Activated naive CD8-positive, alpha-beta T cell treated with anti-CD3 and anti-CD28 coated beads, Interleukin-2, amount 50 U/mL, for 24 hours (primary cell): ENCODE measurements at regions not wholly inside any gene's neighbourhood (a gene's known extent, or its start where the extent isn't known, plus 50 kb on each side); places are given as distances from the start of the nearest gene placed in this dataset.

ENCODE experiments used
- ATAC-seq: fragments of 150-1000 bp; cut with Tn5 transposase; one replicate; pipeline ENCODE4 v1.10.0; 2021
- DNase-seq: peaks from one replicate; pipeline ENCODE4 v3.0.0; 2021
- H3K27ac Mint-ChIP-seq: one replicate; pipeline ENCODE4 v1.8.0; 2021; ENCODE audit warnings: mild to moderate bottlenecking, mixed read lengths
- H3K27me3 Mint-ChIP-seq: one replicate; pipeline ENCODE4 v1.8.0; 2021; ENCODE audit warnings: mixed read lengths
- H3K36me3 Mint-ChIP-seq: one replicate; pipeline ENCODE4 v1.8.0; 2021; ENCODE audit warnings: low read depth, mixed read lengths
- H3K4me1 Mint-ChIP-seq: one replicate; pipeline ENCODE4 v1.8.0; 2021; ENCODE audit warnings: mixed read lengths
- H3K4me3 Mint-ChIP-seq: one replicate; pipeline ENCODE4 v1.8.0; 2021; ENCODE audit warnings: mild to moderate bottlenecking, moderate library complexity, mixed read lengths
- H3K9me3 Mint-ChIP-seq: one replicate; pipeline ENCODE4 v1.8.0; 2021; ENCODE audit warnings: mixed read lengths

DNA sequence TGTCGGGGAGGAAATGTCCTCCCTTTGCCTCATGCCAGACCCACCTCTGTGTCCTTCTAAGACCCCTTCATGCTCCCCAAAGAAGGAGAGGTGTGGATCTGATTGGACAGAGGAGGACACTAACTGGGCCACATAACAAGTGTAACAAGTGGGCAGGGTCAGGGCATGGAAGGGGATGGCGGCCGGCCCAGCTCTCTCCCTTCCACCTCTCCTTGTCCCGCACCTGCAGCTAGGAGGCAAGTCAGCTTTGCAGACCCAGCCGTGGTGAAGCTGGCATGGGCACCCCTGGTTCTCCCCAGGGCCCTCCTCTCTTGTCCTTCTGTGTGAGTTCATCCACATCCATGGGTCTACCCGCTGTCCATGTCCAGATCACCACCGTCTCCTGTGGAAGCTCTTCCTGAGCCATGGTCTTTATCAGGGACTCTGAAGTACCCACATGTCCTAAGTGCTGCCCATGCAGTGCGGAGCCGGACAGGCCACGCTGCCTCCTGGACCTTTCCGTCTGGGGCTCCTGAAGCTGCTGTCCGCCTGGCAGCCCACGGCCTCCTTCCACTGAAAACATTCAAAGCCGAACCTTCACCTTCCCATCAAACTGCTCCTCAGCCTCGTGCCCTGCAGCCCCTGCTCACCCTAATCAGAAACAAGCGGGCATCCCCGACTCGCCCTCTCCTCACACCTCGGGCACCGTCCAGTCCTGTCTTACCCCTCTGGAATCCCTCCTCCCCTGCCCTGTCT lies 460.5 kb downstream of the PTPRU start:
- H3K27ac Mint-ChIP-seq: no peak overlapping the region
- no peak for DNase-seq
- no peaks in the 10 kb centered on the region for H3K4me1 Mint-ChIP-seq
- no peaks in the 10 kb centered on the region for H3K9me3 Mint-ChIP-seq
- H3K36me3 Mint-ChIP-seq: no peaks in the 10 kb centered on the region
- peak; percentile 10 for ATAC-seq
- H3K4me3 Mint-ChIP-seq: no peak overlapping the region
- peaks cover 2% of the 10 kb centered on the region for H3K27me3 Mint-ChIP-seq

DNA sequence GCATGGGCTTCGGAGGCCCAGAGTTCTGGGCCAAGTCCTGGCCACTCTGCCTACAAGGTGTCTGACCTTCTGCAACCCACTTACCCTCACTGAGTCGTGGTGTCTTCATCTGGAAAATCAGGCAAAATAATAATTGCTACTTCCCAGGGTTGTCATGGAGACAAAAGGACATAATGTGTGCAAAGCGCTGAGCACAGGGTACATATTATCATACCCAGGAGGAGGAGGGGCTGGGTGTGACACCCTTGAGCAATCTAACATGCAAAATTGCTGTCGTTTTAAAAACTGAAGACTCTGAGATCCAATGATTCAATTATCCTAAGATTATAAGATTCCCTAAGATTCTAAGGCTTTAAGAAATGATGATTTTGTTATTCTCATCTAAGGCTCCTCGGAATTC lies 459.5 kb downstream of the PTPRU start:
- no peak overlapping the region for H3K4me3 Mint-ChIP-seq
- no peak for DNase-seq

DNA sequence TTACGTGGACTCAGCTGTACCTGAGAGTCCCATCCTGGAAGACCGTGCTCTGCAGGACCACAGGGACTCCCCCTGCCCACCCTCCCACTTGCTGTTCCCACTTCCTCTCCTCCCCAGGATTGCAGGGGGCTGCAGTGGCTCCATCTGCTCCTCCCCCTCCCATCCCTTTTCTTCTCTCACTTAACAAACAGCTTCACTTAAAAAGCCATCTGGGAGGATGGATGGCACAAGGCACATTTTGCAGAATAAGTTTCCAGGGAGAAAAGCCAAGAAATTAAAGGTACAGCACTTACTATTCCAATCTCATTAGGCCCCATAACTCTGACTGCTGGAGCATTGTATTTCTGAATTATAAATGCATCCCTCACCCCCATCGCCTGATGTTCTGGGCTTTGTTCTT lies 458.7 kb downstream of the PTPRU start:
- peaks cover 2% of the 10 kb centered on the region for H3K27me3 Mint-ChIP-seq
- H3K9me3 Mint-ChIP-seq: no peaks in the 10 kb centered on the region
- no peak overlapping the region for H3K27ac Mint-ChIP-seq
- no peaks in the 10 kb centered on the region for H3K4me1 Mint-ChIP-seq
- no peaks in the 10 kb centered on the region for H3K36me3 Mint-ChIP-seq
- ATAC-seq: no peak
- no peak for DNase-seq
- H3K4me3 Mint-ChIP-seq: no peak overlapping the region

More for the DNA sequence above, 459.5 kb downstream of the PTPRU start:
- Mint-ChIP-seq H3K27ac (no peak overlapping the region), H3K27me3 (peaks cover 2% of the 10 kb centered on the region), H3K9me3 (no peaks in the 10 kb centered on the region), H3K36me3 (no peaks in the 10 kb centered on the region), H3K4me1 (no peaks in the 10 kb centered on the region)
- no peak for ATAC-seq

DNA sequence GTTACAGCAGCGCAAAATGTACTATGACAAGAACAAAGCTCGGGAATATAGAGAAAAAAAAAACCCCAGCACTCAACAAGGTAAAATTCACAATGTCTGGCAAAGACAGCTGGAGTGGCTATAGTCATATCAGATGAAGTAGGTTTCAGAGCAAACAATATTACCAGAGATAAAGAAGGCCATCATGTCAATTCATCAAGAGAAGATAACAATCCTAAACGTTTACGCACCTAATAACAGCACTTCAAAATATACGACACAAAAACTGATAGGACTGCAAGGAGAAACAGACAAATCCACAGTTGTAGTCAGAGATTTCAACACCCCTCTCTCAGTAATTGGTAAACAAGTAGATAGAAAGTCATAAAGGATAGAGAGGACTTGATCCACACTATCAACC lies 455.2 kb downstream of the PTPRU start:
- Mint-ChIP-seq H3K27ac (no peak overlapping the region), H3K27me3 (peaks cover 11% of the 10 kb centered on the region), H3K36me3 (no peaks in the 10 kb centered on the region), H3K9me3 (no peaks in the 10 kb centered on the region), H3K4me1 (peaks cover 8% of the 10 kb centered on the region), H3K4me3 (no peak overlapping the region)
- DNase-seq (no peak), ATAC-seq (no peak)

DNA sequence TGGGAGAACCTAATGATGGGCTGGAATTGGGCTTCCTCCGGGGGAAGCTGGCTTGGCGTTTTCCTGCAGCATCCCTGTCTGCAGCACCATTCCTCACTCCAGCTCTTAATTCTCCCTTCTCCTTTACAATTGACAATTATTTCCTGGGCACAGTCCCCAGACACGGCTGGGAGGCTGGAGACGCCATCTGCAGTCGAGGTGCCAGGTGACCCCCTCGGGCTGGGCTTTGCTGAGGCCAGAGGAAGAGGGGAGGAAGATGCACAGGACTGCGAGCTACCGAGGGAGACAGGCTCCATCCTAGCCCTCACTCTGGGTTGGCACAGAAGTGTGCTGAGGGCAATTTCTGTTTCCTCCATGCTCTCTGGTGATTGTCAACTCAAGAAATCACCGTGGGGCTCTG lies 453.8 kb downstream of the PTPRU start:
- Mint-ChIP-seq H3K27ac (no peak overlapping the region), H3K27me3 (peaks cover 16% of the 10 kb centered on the region), H3K9me3 (no peaks in the 10 kb centered on the region), H3K4me1 (peaks cover 8% of the 10 kb centered on the region), H3K36me3 (no peaks in the 10 kb centered on the region), H3K4me3 (no peak overlapping the region)
- DNase-seq (no peak), ATAC-seq (no peak)

DNA sequence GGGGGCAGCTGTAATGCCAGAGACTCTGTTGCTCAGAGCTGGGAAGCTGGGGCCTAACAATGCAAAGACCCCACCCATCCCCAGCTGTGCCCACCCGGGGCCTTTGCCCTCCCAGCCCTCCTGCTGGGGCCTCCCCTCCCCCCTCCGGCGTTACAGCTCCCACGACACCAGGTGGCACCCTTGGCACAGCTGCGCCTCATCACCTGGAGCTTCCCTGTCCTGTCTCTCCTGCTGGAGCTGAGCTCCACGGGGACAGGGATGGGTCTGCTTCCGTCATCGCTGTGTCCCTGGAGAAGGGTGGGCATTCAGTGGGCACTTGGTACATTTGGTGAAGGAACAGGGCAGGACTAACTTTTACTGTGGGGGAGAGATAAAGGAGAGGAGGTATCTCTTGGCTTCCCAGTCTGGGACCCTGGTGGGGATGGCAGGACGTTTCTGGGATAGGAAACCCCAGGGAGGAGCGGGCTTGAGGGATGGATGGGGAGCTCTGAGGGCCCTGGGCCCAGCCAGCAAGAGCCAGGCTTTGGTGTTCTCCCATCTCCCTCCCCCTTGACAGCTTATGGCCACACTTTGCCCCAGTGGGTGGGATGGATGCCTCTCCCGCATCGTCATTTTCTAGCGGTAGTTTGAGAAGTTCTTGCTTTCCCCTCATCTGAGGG lies 453.2 kb downstream of the PTPRU start:
- Mint-ChIP-seq H3K9me3 (no peaks in the 10 kb centered on the region), H3K4me3 (no peak overlapping the region), H3K36me3 (no peaks in the 10 kb centered on the region), H3K4me1 (peaks cover 8% of the 10 kb centered on the region), H3K27ac (no peak overlapping the region), H3K27me3 (peaks cover 16% of the 10 kb centered on the region)
- ATAC-seq: no peak
- DNase-seq: no peak

DNA sequence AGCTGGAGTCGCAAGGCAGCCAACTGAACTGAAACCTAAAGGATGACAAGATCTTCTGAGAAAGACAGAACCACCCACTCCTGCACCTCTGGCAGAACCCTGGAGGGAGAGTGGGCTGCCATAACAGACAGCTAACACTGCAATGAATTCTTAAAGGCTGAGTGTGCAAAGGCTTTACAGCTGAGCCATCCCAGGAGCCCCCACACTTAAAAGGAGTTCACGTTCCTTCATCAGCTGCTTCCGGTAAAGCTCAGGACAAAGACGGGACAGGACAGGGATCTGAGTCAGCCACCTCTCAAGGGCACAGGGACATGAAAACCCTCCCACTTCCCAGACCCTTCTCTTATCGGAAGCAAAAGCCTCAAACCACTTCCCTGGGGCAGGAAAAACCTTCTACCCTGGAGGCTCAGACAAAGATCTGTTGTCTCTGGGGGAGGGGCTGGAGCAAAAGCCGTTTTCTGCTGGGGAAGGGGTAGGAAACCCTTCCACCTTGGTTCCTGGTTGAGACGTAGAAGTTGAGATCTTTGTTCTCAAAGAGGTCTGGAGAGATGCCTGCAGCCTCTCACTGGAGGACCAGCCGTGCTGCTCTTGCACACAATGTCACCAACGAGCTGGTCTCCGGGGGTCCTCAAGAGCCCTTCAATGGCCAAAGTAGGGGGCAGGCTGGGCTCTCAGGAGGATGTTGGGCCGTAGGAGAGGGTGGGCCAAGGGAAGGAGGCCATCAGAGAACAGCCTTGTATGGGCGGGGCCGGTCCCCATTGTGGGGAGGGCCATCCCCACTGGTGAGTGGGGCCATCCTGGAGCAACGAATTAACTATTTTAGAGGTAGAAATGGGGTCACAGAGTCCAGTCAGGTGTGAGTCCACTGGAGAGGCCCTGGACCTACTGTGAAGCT lies 452.4 kb downstream of the PTPRU start:
- Mint-ChIP-seq H3K27ac (no peak overlapping the region), H3K4me3 (no peak overlapping the region), H3K36me3 (no peaks in the 10 kb centered on the region), H3K27me3 (peaks cover 16% of the 10 kb centered on the region), H3K9me3 (no peaks in the 10 kb centered on the region), H3K4me1 (peaks cover 8% of the 10 kb centered on the region)
- ATAC-seq: peak; percentile 61
- DNase-seq: no peak

DNA sequence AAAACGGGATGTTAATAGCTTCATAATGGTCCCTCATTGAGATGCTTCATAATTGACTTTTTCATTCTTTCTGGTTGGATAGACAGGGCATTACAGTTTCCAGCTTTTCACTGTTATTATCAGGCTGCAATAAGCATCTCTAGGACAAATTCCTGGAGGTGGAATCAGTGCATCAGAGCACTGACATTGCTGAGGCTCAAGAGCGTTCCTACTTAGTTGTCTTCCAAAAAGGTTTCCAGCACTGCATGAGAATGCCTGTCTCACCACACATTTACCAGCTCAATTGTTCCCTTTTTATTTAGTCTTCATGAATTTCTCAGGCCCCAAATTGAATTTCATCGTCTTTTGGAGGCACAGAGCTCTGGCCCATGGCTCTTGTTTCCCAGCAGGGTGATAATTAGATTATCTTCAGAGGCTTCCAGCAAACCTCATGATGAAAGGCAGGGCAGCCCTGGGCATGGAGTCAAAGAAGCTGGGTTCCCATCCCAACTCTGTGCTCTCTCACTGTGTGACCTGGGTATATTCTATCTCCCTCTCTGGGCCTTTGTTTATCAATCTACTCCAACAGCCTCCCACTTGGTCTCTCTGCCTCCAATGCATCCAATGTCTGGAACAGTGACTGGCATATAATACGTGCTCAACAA lies 451.4 kb downstream of the PTPRU start:
- Mint-ChIP-seq H3K4me3 (no peak overlapping the region), H3K27ac (no peak overlapping the region), H3K27me3 (peaks cover 16% of the 10 kb centered on the region), H3K36me3 (no peaks in the 10 kb centered on the region), H3K9me3 (no peaks in the 10 kb centered on the region), H3K4me1 (peaks cover 8% of the 10 kb centered on the region)
- DNase-seq (no peak), ATAC-seq (no peak)

DNA sequence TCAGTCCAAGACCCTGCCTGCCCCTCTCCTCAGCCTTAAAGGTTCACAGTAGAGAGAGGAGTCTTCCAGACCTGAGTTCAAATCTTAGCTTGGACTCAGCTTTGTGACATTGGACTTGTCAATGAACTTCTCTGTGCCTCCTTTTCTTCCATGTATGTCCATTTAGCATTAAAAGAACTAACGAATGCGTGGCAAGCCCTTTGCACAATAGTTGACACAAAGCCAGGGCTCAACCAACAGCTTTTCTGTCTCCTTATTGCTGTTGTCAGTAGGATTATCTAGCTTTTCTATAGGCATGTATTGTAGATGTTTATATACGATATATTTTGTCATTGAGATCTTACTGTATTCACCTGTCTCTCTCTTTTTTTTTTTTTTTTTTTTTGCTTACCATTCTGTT lies 450.8 kb downstream of the PTPRU start:
- DNase-seq: no peak
- Mint-ChIP-seq H3K27me3 (peaks cover 16% of the 10 kb centered on the region), H3K4me1 (peaks cover 8% of the 10 kb centered on the region), H3K36me3 (no peaks in the 10 kb centered on the region), H3K27ac (no peak overlapping the region), H3K9me3 (no peaks in the 10 kb centered on the region), H3K4me3 (no peak overlapping the region)
- no peak for ATAC-seq

DNA sequence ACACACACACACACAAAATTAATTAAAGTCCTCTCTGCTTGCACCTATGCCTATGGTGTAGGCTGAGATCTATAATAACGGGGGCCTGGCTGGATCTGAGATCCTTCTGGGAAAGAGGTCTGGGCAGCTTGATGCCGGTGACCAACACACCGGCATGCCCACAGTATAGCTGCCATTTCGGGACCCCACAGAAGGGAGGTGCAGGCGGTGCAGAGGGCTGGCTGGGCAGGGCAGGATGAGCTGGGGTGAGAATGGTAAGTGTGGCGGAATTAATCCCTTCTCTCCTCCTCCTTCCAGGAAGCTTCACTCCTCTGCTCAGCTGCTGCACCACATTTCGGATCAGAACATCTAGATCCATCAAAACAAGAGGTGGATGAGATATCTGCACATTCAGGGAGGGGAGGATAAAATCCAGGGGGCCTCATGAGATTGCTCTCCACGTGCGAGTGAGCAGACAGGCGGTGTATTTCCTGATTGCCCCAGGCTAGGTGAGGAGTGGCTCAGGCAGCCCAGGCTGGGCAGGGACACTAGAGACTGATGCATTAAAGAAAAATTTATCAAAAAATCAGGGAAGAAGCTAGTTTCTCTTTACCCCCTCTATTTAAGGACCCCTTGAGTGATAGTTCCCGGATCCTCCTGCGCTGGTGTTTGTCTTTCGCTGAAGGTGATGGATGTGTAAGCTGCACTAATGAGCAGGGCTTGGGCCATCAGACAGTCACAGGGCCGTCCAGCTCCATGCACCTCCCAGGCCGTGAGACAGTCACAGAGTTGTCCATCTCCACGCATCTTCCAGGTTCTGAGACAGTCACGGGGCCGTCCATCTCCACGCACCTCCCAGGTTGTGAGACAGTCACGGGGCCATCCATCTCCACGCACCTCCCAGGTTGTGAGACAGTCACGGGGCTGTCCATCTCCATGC lies 449.9 kb downstream of the PTPRU start:
- Mint-ChIP-seq H3K4me3 (no peak overlapping the region), H3K27ac (no peak overlapping the region), H3K9me3 (no peaks in the 10 kb centered on the region), H3K4me1 (peaks cover 8% of the 10 kb centered on the region), H3K27me3 (peaks cover 16% of the 10 kb centered on the region), H3K36me3 (no peaks in the 10 kb centered on the region)
- no peak for DNase-seq
- ATAC-seq: no peak

DNA sequence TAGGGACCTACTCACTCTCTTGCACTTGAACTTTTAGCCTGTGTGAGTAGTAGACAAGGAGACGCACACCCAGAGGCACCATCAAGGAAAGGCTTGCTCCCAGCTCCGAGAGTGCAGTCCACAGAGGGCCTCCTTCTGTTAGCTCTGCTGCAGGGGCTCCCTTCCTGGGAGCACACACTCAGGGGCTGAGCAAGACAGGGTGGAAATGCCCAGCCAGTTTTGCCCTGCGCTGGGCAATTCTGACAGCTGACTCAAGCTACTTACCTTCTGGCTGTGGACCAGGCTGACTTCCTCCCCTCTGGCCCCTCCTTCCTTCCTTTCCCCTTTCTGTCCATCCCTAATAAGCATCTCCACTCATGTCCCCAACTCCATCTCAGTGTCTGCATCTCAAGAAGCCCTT lies 449.1 kb downstream of the PTPRU start:
- H3K4me3 Mint-ChIP-seq: no peak overlapping the region
- ATAC-seq (no peak), DNase-seq (no peak)
- H3K27me3 Mint-ChIP-seq: peaks cover 16% of the 10 kb centered on the region
- H3K27ac Mint-ChIP-seq: no peak overlapping the region
- no peaks in the 10 kb centered on the region for H3K36me3 Mint-ChIP-seq
- H3K4me1 Mint-ChIP-seq: peaks cover 8% of the 10 kb centered on the region
- H3K9me3 Mint-ChIP-seq: no peaks in the 10 kb centered on the region

DNA sequence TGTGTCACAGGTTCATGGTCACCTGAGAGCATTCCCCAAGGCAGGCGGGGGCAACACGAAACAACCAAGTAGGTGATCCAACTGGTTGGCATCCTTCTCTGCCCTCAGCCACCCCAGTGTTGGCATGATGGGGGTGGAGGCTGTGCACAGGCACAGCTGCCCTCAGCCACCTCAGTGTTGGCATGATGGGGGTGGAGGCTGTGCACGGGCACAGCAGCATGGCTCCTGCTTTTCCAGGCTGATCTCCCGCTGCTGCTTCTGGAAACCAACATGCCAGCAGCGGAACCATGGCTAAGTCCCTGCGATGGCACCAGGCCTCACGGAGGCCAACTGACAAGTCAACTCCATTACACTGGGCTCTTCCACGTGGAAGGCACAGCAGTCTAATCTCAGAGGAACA lies 447.8 kb downstream of the PTPRU start:
- Mint-ChIP-seq H3K36me3 (no peaks in the 10 kb centered on the region), H3K27ac (no peak overlapping the region), H3K4me3 (no peak overlapping the region), H3K4me1 (peaks cover 8% of the 10 kb centered on the region), H3K9me3 (no peaks in the 10 kb centered on the region), H3K27me3 (peaks cover 14% of the 10 kb centered on the region)
- DNase-seq (no peak), ATAC-seq (no peak)

DNA sequence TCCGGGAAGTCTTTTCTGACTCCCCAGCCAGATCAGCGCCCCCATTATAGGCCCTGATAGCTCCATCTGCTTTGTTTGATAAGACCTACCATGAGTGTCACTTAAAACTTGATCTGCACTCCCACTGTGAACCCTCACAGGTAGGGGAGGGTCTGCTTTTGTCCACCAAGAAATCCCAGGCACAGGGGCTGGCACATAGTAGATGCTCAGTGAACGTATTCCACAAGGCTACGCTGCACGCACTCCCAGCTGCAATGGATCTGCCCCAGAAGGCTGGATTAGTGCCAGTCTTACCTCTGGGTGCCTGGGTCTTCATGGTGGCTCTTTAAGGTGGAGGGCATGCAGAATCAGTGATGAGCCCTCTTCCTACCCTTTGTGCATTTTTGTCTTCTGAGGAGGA lies 447.1 kb downstream of the PTPRU start:
- H3K36me3 Mint-ChIP-seq: no peaks in the 10 kb centered on the region
- H3K9me3 Mint-ChIP-seq: no peaks in the 10 kb centered on the region
- ATAC-seq (no peak), DNase-seq (no peak)
- H3K27me3 Mint-ChIP-seq: peaks cover 9% of the 10 kb centered on the region
- H3K4me1 Mint-ChIP-seq: peaks cover 5% of the 10 kb centered on the region
- H3K4me3 Mint-ChIP-seq: no peak overlapping the region
- no peak overlapping the region for H3K27ac Mint-ChIP-seq

DNA sequence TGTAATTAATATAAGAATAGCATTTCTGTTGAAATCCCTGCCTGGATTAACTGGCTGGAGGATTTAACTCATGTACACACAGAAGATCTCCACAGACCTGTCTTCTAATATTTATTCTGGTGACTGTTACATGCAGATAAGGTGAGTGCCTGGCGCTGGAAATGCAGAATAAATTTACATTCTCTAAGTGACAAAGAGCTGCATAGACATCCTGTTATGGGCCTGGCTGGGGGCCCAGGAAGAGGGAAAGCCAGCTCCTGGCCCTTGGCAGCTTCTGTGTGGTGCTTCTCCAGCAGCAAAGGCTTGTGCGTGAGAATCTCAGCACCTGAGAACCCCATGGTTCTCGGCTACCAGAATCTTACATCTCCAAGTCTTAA lies 446.6 kb downstream of the PTPRU start:
- no peak overlapping the region for H3K4me3 Mint-ChIP-seq
- H3K9me3 Mint-ChIP-seq: no peaks in the 10 kb centered on the region
- DNase-seq (no peak), ATAC-seq (no peak)
- no peaks in the 10 kb centered on the region for H3K36me3 Mint-ChIP-seq
- H3K27me3 Mint-ChIP-seq: peaks cover 7% of the 10 kb centered on the region
- no peak overlapping the region for H3K27ac Mint-ChIP-seq
- no peaks in the 10 kb centered on the region for H3K4me1 Mint-ChIP-seq
